HEK293T (cell line): ENCODE measurements at regions not wholly inside any gene's neighbourhood (a gene's known extent, or its start where the extent isn't known, plus 50 kb on each side); places are given as distances from the start of the nearest gene placed in this dataset.

ENCODE experiments used
- ARNT ChIP-seq: fragments of 450-650 bp; IDR thresholded peaks from 2 replicates; pipeline ENCODE4 v1.6.1; 2017; ENCODE audit warnings: mild to moderate bottlenecking
- ELF4 ChIP-seq: fragments of 450-650 bp; IDR thresholded peaks from 2 replicates; pipeline ENCODE4 v1.6.1; 2017; ENCODE audit warnings: antibody characterized with exemption
- FOXA1 ChIP-seq: fragments of 450-650 bp; IDR thresholded peaks from 2 replicates; pipeline ENCODE4 v1.6.1; 2016; ENCODE audit warnings: mild to moderate bottlenecking
- FOXK2 ChIP-seq: fragments of 450-650 bp; IDR thresholded peaks from 2 replicates; pipeline ENCODE4 v1.6.1; 2016; ENCODE audit warnings: mild to moderate bottlenecking
- FOXM1 ChIP-seq: fragments of 450-650 bp; IDR thresholded peaks from 2 replicates; pipeline ENCODE4 v1.6.1; 2017; ENCODE audit warnings: mild to moderate bottlenecking, borderline replicate concordance
- HDGF ChIP-seq: fragments of 450-650 bp; IDR thresholded peaks from 2 replicates; pipeline ENCODE4 v1.6.1; 2017; ENCODE audit warnings: antibody characterized with exemption, borderline replicate concordance
- SP1 ChIP-seq: fragments of 450-650 bp; IDR thresholded peaks from 2 replicates; pipeline ENCODE4 v1.6.1; 2017
- SUZ12 ChIP-seq: fragments of 450-650 bp; IDR thresholded peaks from 2 replicates; pipeline ENCODE4 v1.6.1; 2016; ENCODE audit warnings: mild to moderate bottlenecking
- TARDBP ChIP-seq: fragments of 450-650 bp; IDR thresholded peaks from 2 replicates; pipeline ENCODE4 v1.6.1; 2016
- ZNF384 ChIP-seq: fragments of 450-650 bp; IDR thresholded peaks from 2 replicates; pipeline ENCODE4 v1.6.1; 2016
- TF ChIP-seq, protein P1 (sequence below): fragments of 450-650 bp; IDR thresholded peaks from 2 replicates; pipeline ENCODE4 v1.6.1; 2016

- TF ChIP-seq SP1 (no peak), TARDBP (no peak), SUZ12 (no peak), ARNT (no peak), FOXA1 (no peak), ZNF384 (no peak), HDGF (no peak), ELF4 (no peak), FOXM1 (no peak), FOXK2 (no peak)
- TF ChIP-seq, protein P1, sequence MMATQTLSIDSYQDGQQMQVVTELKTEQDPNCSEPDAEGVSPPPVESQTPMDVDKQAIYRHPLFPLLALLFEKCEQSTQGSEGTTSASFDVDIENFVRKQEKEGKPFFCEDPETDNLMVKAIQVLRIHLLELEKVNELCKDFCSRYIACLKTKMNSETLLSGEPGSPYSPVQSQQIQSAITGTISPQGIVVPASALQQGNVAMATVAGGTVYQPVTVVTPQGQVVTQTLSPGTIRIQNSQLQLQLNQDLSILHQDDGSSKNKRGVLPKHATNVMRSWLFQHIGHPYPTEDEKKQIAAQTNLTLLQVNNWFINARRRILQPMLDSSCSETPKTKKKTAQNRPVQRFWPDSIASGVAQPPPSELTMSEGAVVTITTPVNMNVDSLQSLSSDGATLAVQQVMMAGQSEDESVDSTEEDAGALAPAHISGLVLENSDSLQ, result no peak
Observed at GRCh38 chr2:83282043-83282795, 1176.9 kb downstream of the SUCLG1 start.
